Astrocyte of the spinal cord (primary cell): ENCODE measurements at regions not wholly inside any gene's neighbourhood (a gene's known extent, or its start where the extent isn't known, plus 50 kb on each side); places are given as distances from the start of the nearest gene placed in this dataset.

Source experiments
- DNase-seq: peaks from one replicate; pipeline ENCODE4 v3.0.0; 2011; ENCODE audit warnings: low read depth, low spot score
- H3K4me3 ChIP-seq: 2 replicates; pipeline ENCODE4 v1.5.1; 2011; ENCODE audit warnings: low read depth, mild to moderate bottlenecking, low read length, moderate library complexity
- in situ Hi-C: cut with HindIII; loops from 2 replicates; pipeline ENCODE4 v1.10.0; 2017; ENCODE audit warnings: low sequenced_read_pairs
- TF ChIP-seq, protein P1 (sequence below): IDR thresholded peaks from 2 replicates; pipeline ENCODE4 v1.5.1; 2012; ENCODE audit warnings: low read depth, mild to moderate bottlenecking, low read length, inconsistent platforms

GRCh38 chr16:6453742-6454141, 878.9 kb upstream of the RBFOX1 start:
- H3K4me3 ChIP-seq: no peak overlapping the region
- TF ChIP-seq, protein P1, sequence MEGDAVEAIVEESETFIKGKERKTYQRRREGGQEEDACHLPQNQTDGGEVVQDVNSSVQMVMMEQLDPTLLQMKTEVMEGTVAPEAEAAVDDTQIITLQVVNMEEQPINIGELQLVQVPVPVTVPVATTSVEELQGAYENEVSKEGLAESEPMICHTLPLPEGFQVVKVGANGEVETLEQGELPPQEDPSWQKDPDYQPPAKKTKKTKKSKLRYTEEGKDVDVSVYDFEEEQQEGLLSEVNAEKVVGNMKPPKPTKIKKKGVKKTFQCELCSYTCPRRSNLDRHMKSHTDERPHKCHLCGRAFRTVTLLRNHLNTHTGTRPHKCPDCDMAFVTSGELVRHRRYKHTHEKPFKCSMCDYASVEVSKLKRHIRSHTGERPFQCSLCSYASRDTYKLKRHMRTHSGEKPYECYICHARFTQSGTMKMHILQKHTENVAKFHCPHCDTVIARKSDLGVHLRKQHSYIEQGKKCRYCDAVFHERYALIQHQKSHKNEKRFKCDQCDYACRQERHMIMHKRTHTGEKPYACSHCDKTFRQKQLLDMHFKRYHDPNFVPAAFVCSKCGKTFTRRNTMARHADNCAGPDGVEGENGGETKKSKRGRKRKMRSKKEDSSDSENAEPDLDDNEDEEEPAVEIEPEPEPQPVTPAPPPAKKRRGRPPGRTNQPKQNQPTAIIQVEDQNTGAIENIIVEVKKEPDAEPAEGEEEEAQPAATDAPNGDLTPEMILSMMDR: no peak
- in situ Hi-C loops: no loop called here
- DNase-seq: no peak

GRCh38 chr16:6447021-6447790, 885.4 kb upstream of the RBFOX1 start:
- H3K4me3 ChIP-seq: no peak overlapping the region
- no peak for DNase-seq
- TF ChIP-seq, protein P1: no peak
- in situ Hi-C loops: no loop called here

DNA sequence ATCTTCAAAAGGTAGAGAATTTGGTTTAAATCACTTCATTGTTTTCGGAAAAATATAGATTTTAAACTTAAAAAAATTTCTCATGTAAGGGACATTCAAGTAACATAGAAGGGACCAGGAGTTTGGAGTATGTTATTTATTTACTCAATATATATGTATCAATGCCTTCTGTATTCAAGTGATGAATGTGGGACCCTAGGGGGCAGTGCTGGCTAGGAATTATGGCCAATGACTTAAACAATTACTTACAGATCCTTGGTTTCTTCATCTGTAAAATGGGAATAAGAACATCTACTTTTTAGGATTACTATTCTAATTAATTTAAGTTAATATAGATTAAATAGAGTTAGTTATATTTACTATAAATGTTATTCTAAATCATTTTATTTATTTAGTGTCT, 886.3 kb upstream of the RBFOX1 start:
- TF ChIP-seq, protein P1: no peak
- DNase-seq: no peak
- no peak overlapping the region for H3K4me3 ChIP-seq
- in situ Hi-C loops: no loop called here

DNA sequence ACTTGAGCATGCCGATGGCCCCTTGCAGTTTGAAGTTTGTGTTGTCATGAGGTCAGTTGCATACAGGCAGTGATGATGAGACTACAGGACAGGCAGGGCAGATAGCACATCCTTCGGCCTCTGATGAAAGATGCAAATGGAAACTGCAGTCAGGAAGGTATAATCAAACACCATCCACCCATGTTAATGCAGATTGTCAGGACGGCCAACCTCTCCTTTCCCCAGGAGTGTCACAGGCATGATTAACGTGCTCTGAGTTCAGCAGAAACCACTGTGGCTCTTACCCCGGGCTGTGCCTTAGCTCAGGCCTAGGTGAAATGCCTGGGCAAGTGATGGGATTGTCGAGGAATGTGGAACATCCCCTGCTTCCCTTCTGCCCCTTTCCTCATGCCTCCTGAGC, 893.5 kb upstream of the RBFOX1 start:
- in situ Hi-C loops: no loop called here
- no peak for DNase-seq
- no peak overlapping the region for H3K4me3 ChIP-seq
- TF ChIP-seq, protein P1: no peak

DNA sequence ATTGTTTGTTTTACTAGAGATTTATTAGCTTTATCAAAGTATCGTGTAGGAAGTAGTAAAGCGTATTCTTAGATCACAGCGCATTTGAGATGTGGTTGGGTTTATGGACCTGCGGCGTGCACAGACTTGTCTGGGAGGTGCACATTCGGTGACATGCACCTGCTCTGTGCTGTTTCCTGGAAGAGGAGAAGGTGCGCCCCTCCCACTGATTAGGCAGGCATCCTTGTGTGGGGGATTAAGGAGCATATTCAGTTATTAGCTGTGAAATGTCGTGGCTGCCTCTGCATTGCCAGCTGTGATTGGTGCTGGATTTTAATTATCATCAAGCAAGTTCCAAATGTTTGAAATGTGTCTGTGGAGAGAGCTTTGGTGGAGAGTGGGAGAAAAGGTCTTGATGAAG, 903.8 kb upstream of the RBFOX1 start:
- TF ChIP-seq, protein P1: no peak
- in situ Hi-C loops: no loop called here
- no peak for DNase-seq
- H3K4me3 ChIP-seq: no peak overlapping the region

DNA sequence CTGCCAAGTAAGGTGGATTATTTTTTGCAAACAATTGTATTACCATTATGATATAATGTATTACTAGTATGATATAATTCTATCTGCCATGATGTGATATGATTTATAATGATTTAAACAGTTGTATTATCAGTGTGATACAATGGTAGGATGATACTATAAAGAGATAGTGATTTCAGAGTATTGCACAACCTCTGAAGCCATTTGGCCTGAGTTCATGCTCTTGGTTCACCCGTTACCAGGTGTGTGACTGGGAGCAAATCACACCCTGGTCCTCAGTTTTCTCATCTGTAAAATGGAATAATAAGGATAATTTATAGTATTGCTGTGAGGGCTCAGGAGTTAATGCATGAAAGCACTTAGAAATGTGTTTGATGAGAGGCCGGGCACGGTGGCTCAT, 905.0 kb upstream of the RBFOX1 start:
- no peak for DNase-seq
- in situ Hi-C loops: no loop called here
- H3K4me3 ChIP-seq: no peak overlapping the region
- TF ChIP-seq, protein P1: no peak
